ENCODE measurements at regions not wholly inside any gene's neighbourhood (a gene's known extent, or its start where the extent isn't known, plus 50 kb on each side); places are given as distances from the start of the nearest gene placed in this dataset.
"Not testable (repeated sequence)": the region's sequence is repeated elsewhere in the genome, so short reads cannot be mapped to it uniquely, and the experiment has no call there.

DNA sequence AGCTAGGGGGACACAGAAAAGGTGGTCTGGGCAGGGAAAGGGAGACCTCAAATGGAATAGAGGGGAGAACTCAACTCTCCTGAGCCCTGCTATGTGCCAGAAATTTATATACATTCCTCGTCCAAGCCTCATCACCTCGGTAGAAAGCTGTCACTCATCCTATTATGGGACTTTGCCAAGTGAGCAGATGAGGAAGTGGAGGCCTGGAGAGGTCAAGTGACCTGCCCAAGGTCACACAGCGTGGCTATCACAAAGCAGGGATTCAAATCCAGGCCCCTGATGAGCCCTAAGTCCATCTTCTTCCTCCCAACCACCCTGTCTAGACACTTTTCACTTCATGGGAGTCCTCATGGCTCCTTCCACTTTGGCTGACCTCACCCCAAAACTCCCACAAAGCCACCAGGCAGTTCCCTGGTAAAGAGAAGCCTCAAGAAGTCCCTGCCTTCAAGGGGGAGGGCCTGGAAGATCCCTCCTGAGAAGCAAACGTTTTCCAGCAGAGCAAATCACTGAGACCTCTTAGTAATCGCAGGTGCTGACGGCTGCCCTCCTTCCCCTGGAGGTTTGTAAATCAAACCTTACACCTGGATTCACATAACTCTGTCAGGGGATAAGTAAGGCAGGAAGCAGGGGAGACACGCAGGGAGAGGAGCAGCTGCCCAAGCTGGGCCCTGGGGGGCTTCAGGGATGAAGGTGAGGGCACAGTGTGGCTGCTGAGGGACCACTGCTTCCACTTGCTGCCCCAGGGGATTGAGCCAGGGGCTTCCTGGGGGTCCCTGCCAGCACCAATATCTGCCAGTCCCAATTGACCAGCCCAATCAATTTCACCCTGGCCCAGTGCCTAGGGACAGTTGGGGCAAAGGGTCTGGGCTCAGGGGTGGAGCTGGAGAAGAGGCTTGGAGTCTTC is 351.2 kb downstream of the MATN1 start:
- Histone ChIP-seq H3K4me3 (ENCODE audit: low read length in 2 of 2) (no peak overlapping the region), H3K27me3 (ENCODE audit: control insufficient read depth in 2 of 2, insufficient read depth in 2 of 2, low read length in 2 of 2) (peaks cover 2 to 4% of the 10 kb centered on the region in 2 donors), H3K9ac (ENCODE audit: low read depth in 1 of 2, low read length in 2 of 2) (no peak overlapping the region), H3K27ac (ENCODE audit: low read depth in 2 of 2, low read length in 2 of 2) (no peak overlapping the region), H3K9me3 (ENCODE audit: control insufficient read depth in 2 of 2, low read length in 2 of 2) (no peaks in the 10 kb centered on the region), H3K4me1 (ENCODE audit: control insufficient read depth in 2 of 2, insufficient read depth in 2 of 2, low read length in 2 of 2) (no peaks in the 10 kb centered on the region), H3K36me3 (ENCODE audit: control insufficient read depth in 2 of 2, insufficient read depth in 2 of 2, low read length in 2 of 2) (no peaks in the 10 kb centered on the region)

DNA sequence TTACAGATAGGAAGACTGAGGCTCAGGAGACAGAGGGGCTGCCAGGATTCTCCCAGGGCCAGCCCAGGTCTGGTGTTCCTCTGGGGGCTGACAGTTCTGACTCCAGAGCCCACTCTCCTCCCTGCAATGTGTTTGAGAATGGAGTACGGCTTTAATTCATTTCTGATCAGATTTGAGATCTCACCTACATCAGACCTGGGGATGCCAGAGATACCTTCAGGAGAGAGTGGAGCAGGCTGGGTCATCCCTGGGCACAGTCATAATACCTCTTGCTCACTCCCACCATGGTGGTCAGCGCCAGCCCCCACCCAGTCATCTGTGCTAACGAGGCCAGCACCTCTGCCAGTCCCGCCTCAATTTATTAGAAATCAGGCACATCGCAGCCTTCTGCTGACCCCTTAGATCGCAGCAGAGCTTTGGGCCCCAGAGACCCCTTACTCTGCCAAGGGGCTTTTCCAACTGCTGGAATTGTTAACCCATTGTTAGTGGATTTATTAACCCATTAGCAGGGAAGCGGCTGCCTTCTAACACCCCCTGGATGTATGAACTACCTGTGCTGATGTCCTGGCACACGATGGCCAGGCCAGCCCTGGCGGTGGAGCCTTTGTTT is 352.1 kb downstream of the MATN1 start:
- Histone ChIP-seq H3K27ac (ENCODE audit: low read depth in 2 of 2, low read length in 2 of 2) (no peak overlapping the region), H3K36me3 (ENCODE audit: control insufficient read depth in 2 of 2, insufficient read depth in 2 of 2, low read length in 2 of 2) (no peaks in the 10 kb centered on the region), H3K4me3 (ENCODE audit: low read length in 2 of 2) (no peak overlapping the region), H3K9ac (ENCODE audit: low read depth in 1 of 2, low read length in 2 of 2) (no peak overlapping the region), H3K4me1 (ENCODE audit: control insufficient read depth in 2 of 2, insufficient read depth in 2 of 2, low read length in 2 of 2) (no peaks in the 10 kb centered on the region), H3K9me3 (ENCODE audit: control insufficient read depth in 2 of 2, low read length in 2 of 2) (no peaks in the 10 kb centered on the region), H3K27me3 (ENCODE audit: control insufficient read depth in 2 of 2, insufficient read depth in 2 of 2, low read length in 2 of 2) (peaks cover 2 to 4% of the 10 kb centered on the region in 2 donors)

DNA sequence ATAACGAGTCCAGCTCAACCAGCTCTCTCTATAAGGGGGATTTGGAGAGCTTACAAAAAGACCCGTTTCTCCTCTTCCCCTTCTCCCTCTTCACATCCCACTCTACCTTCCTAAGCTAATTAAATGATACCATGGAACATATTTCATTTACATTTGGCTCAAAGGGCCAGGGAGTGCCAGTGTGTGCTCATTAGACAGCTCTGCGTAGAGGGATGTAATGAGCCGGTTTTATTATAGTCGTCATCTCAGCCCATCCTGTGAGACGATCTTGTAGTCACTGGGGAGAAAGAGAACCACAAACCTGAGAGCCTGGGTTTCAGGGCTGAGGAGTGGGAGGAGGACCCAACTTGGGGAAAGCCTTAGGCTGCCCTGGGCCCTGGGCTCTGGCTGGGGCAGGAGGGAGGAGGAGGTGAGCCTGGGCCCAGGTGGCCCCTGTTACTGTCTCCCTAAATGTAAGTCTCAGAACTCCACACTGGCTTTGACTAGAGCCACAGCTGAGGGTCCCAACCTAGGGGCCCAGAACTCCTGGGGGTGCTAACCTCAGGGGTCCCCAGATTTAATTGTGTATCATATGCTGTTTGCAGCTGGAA is 354.6 kb downstream of the MATN1 start:
- Histone ChIP-seq H3K9me3 (ENCODE audit: control insufficient read depth in 2 of 2, low read length in 2 of 2) (no peaks in the 10 kb centered on the region), H3K27me3 (ENCODE audit: control insufficient read depth in 2 of 2, insufficient read depth in 2 of 2, low read length in 2 of 2) (peaks cover 2 to 4% of the 10 kb centered on the region in 2 donors), H3K4me1 (ENCODE audit: control insufficient read depth in 2 of 2, insufficient read depth in 2 of 2, low read length in 2 of 2) (no peaks in the 10 kb centered on the region), H3K9ac (ENCODE audit: low read depth in 1 of 2, low read length in 2 of 2) (no peak overlapping the region), H3K36me3 (ENCODE audit: control insufficient read depth in 2 of 2, insufficient read depth in 2 of 2, low read length in 2 of 2) (no peaks in the 10 kb centered on the region), H3K4me3 (ENCODE audit: low read length in 2 of 2) (no peak overlapping the region), H3K27ac (ENCODE audit: low read depth in 2 of 2, low read length in 2 of 2) (no peak overlapping the region)

DNA sequence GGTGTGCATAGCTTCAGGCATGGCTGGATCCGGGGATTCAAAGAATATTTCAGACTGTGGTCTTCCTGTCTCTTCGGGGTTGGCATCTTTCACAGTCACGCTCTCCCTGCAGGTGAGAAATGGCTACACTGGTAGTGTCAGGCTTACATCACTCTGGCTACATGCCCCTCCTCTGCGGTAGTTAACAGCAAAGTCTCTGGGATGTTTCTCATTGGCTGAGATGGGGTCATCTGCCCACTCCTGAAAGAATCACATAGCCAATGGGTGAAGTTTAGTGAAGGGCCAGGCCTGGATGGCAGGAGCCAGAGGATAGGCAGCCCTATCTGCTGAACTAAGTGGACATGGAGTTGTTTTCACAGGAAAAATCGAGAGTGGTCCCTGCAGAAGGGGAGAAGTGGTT is 356.5 kb downstream of the MATN1 start:
- H3K4me1 ChIP-seq (ENCODE audit: control insufficient read depth in 2 of 2, insufficient read depth in 2 of 2, low read length in 2 of 2), result no peaks in the 10 kb centered on the region
- H3K9ac ChIP-seq (ENCODE audit: low read depth in 1 of 2, low read length in 2 of 2), result no peak overlapping the region
- H3K27ac ChIP-seq (ENCODE audit: low read depth in 2 of 2, low read length in 2 of 2), result no peak overlapping the region
- H3K9me3 ChIP-seq (ENCODE audit: control insufficient read depth in 2 of 2, low read length in 2 of 2), result no peaks in the 10 kb centered on the region
- H3K36me3 ChIP-seq (ENCODE audit: control insufficient read depth in 2 of 2, insufficient read depth in 2 of 2, low read length in 2 of 2), result no peaks in the 10 kb centered on the region
- peaks cover 0 to 2% of the 10 kb centered on the region in 2 donors for H3K27me3 ChIP-seq (ENCODE audit: control insufficient read depth in 2 of 2, insufficient read depth in 2 of 2, low read length in 2 of 2)
- no peak overlapping the region for H3K4me3 ChIP-seq (ENCODE audit: low read length in 2 of 2)

DNA sequence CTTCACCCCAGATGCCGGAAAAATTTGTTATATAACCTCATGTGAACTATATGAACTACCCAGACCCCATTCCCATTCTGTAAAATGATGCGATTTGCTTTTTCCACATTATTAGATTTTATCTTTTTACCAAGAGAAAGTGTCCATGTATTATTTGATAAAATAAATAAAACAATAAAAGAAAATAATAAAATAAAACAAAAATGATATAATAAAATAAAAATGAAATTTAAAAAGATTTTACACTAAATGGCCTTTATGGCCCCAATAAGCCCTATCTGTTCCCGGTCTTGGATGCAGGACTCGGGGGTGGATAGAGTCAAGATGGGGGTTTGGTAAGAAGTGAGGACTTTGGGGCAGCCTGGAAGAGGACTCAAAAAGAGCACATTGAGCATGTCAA is 357.2 kb downstream of the MATN1 start:
- H3K9me3 ChIP-seq (ENCODE audit: control insufficient read depth in 2 of 2, low read length in 2 of 2), result no peaks in the 10 kb centered on the region
- no peak overlapping the region for H3K9ac ChIP-seq (ENCODE audit: low read depth in 1 of 2, low read length in 2 of 2)
- no peak overlapping the region for H3K27ac ChIP-seq (ENCODE audit: low read depth in 2 of 2, low read length in 2 of 2)
- no peak overlapping the region for H3K4me3 ChIP-seq (ENCODE audit: low read length in 2 of 2)
- no peaks in the 10 kb centered on the region for H3K4me1 ChIP-seq (ENCODE audit: control insufficient read depth in 2 of 2, insufficient read depth in 2 of 2, low read length in 2 of 2)
- H3K36me3 ChIP-seq (ENCODE audit: control insufficient read depth in 2 of 2, insufficient read depth in 2 of 2, low read length in 2 of 2), result no peaks in the 10 kb centered on the region
- peaks cover 0 to 2% of the 10 kb centered on the region in 2 donors for H3K27me3 ChIP-seq (ENCODE audit: control insufficient read depth in 2 of 2, insufficient read depth in 2 of 2, low read length in 2 of 2)

DNA sequence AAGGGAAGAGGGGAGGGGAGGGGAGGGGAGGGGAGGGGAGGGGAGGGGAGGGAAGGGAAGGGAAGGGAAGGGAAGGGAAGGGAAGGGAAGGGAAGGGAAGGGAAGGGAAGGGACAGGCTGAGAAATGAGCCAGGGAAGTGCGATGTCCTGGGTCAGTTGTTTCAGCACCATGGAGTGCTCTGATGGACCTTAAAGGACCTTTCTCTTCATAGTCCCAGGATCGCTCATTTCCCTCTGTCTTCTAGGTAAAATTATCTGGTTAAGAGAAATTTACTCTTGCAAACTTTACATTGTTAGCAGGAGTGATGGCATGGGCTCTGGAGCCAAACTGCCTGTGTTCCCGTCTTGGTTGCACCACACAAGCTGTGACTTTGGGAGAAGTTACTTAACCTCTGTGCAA is 357.8 kb downstream of the MATN1 start:
- Histone ChIP-seq H3K36me3 (ENCODE audit: control insufficient read depth in 2 of 2, insufficient read depth in 2 of 2, low read length in 2 of 2) (no peaks in the 10 kb centered on the region), H3K4me1 (ENCODE audit: control insufficient read depth in 2 of 2, insufficient read depth in 2 of 2, low read length in 2 of 2) (no peaks in the 10 kb centered on the region)

GRCh38 chr1:30363031-30363430 is 360.4 kb downstream of the MATN1 start:
- no peak overlapping the region for H3K4me3 ChIP-seq (ENCODE audit: low read length in 2 of 2)
- H3K36me3 ChIP-seq (ENCODE audit: control insufficient read depth in 2 of 2, insufficient read depth in 2 of 2, low read length in 2 of 2), result no peaks in the 10 kb centered on the region
- no peak overlapping the region for H3K27ac ChIP-seq (ENCODE audit: low read depth in 2 of 2, low read length in 2 of 2)
- H3K9ac ChIP-seq (ENCODE audit: low read depth in 1 of 2, low read length in 2 of 2), result no peak overlapping the region
- no peaks in the 10 kb centered on the region for H3K9me3 ChIP-seq (ENCODE audit: control insufficient read depth in 2 of 2, low read length in 2 of 2)
- H3K27me3 ChIP-seq (ENCODE audit: control insufficient read depth in 2 of 2, insufficient read depth in 2 of 2, low read length in 2 of 2), result peaks cover 0 to 2% of the 10 kb centered on the region in 2 donors
- no peaks in the 10 kb centered on the region for H3K4me1 ChIP-seq (ENCODE audit: control insufficient read depth in 2 of 2, insufficient read depth in 2 of 2, low read length in 2 of 2)

More for the DNA sequence above, 357.8 kb downstream of the MATN1 start:
- Histone ChIP-seq H3K4me3 (ENCODE audit: low read length in 2 of 2) (no peak overlapping the region), H3K27ac (ENCODE audit: low read depth in 2 of 2, low read length in 2 of 2) (no peak overlapping the region), H3K9ac (ENCODE audit: low read depth in 1 of 2, low read length in 2 of 2) (no peak overlapping the region), H3K27me3 (ENCODE audit: control insufficient read depth in 2 of 2, insufficient read depth in 2 of 2, low read length in 2 of 2) (peaks cover 0 to 2% of the 10 kb centered on the region in 2 donors), H3K9me3 (ENCODE audit: control insufficient read depth in 2 of 2, low read length in 2 of 2) (no peaks in the 10 kb centered on the region)

GRCh38 chr1:30362603-30362990 is 360.8 kb downstream of the MATN1 start:
- Histone ChIP-seq H3K27me3 (ENCODE audit: control insufficient read depth in 2 of 2, insufficient read depth in 2 of 2, low read length in 2 of 2) (peaks cover 0 to 2% of the 10 kb centered on the region in 2 donors), H3K36me3 (ENCODE audit: control insufficient read depth in 2 of 2, insufficient read depth in 2 of 2, low read length in 2 of 2) (no peaks in the 10 kb centered on the region), H3K9me3 (ENCODE audit: control insufficient read depth in 2 of 2, low read length in 2 of 2) (no peaks in the 10 kb centered on the region), H3K27ac (ENCODE audit: low read depth in 2 of 2, low read length in 2 of 2) (no peak overlapping the region), H3K4me1 (ENCODE audit: control insufficient read depth in 2 of 2, insufficient read depth in 2 of 2, low read length in 2 of 2) (no peaks in the 10 kb centered on the region), H3K9ac (ENCODE audit: low read depth in 1 of 2, low read length in 2 of 2) (no peak overlapping the region), H3K4me3 (ENCODE audit: low read length in 2 of 2) (no peak overlapping the region)

DNA sequence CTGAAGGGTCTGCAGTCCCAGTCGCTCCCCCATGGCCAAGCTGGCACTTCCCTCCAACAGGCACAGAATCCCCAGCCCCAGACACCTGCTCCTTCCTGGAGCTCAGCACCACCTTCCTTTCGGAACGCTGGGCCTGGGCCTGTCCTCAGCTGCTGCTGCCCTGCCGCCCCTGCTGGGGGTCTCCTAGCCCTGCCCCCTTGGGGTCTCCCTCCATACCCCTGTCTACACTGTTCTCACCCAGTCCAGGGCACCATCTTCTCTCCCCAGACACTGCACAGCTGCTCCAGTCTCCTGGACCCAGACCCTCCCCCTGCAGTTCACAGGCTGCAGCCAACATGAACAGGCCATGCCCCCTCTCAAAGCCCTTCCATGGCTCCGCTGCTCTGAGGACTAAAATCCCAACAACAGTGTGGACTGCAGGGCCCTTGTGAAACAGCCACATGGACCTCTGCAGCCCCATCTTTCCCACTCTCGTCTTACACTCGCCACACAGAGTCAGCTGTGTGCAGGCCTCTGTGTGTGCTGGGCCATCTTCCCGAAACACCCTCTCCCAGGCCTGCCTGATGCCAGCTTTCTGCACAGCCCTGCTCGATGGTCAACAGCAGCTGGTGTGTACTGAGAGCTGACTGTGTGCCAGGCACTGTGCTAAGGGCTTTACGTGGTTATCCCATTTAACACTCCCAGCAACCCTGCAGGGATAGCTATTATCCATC is 361.3 kb downstream of the MATN1 start:
- H3K4me3 ChIP-seq (ENCODE audit: low read length in 2 of 2); H3K27me3 ChIP-seq (ENCODE audit: control insufficient read depth in 2 of 2, insufficient read depth in 2 of 2, low read length in 2 of 2); H3K4me1 ChIP-seq (ENCODE audit: control insufficient read depth in 2 of 2, insufficient read depth in 2 of 2, low read length in 2 of 2); H3K9ac ChIP-seq (ENCODE audit: low read depth in 1 of 2, low read length in 2 of 2); H3K36me3 ChIP-seq (ENCODE audit: control insufficient read depth in 2 of 2, insufficient read depth in 2 of 2, low read length in 2 of 2); H3K9me3 ChIP-seq (ENCODE audit: control insufficient read depth in 2 of 2, low read length in 2 of 2); H3K27ac ChIP-seq (ENCODE audit: low read depth in 2 of 2, low read length in 2 of 2): not testable (repeated sequence)

- Histone ChIP-seq H3K27ac (ENCODE audit: low read depth in 2 of 2, low read length in 2 of 2) (no peak overlapping the region), H3K27me3 (ENCODE audit: control insufficient read depth in 2 of 2, insufficient read depth in 2 of 2, low read length in 2 of 2) (no peaks in the 10 kb centered on the region), H3K36me3 (ENCODE audit: control insufficient read depth in 2 of 2, insufficient read depth in 2 of 2, low read length in 2 of 2) (no peaks in the 10 kb centered on the region), H3K9ac (ENCODE audit: low read depth in 1 of 2, low read length in 2 of 2) (no peak overlapping the region), H3K4me1 (ENCODE audit: control insufficient read depth in 2 of 2, insufficient read depth in 2 of 2, low read length in 2 of 2) (no peaks in the 10 kb centered on the region), H3K4me3 (ENCODE audit: low read length in 2 of 2) (no peak overlapping the region), H3K9me3 (ENCODE audit: control insufficient read depth in 2 of 2, low read length in 2 of 2) (no peaks in the 10 kb centered on the region)
These were observed 362.6 kb downstream of the MATN1 start for GRCh38 chr1:30360753-30361152.

Measured in mucosa of rectum (tissue), 2 donors.